IPS-15b (cell line): ENCODE measurements at regions not wholly inside any gene's neighbourhood (a gene's known extent, or its start where the extent isn't known, plus 50 kb on each side); places are given as distances from the start of the nearest gene placed in this dataset.

Experiments
- H3K27me3 ChIP-seq: one replicate; pipeline ENCODE4 v1.6.1; 2013; ENCODE audit warnings: low read length; ENCODE audit not compliant: control insufficient read depth, insufficient read depth
- H3K36me3 ChIP-seq: one replicate; pipeline ENCODE4 v1.6.1; 2013; ENCODE audit warnings: low read length; ENCODE audit not compliant: control insufficient read depth, insufficient read depth
- H3K4me1 ChIP-seq: one replicate; pipeline ENCODE4 v1.6.1; 2013; ENCODE audit warnings: mild to moderate bottlenecking, low read length; ENCODE audit not compliant: control insufficient read depth, insufficient read depth
- H3K4me3 ChIP-seq: one replicate; pipeline ENCODE4 v1.5.1; 2013; ENCODE audit warnings: low read depth, low read length
- H3K9ac ChIP-seq: one replicate; pipeline ENCODE4 v1.6.1; 2013; ENCODE audit warnings: low read depth, mild to moderate bottlenecking, low read length
- H3K9me3 ChIP-seq: one replicate; pipeline ENCODE4 v1.6.1; 2013; ENCODE audit warnings: mild to moderate bottlenecking, low read length; ENCODE audit not compliant: control insufficient read depth, insufficient read depth

DNA sequence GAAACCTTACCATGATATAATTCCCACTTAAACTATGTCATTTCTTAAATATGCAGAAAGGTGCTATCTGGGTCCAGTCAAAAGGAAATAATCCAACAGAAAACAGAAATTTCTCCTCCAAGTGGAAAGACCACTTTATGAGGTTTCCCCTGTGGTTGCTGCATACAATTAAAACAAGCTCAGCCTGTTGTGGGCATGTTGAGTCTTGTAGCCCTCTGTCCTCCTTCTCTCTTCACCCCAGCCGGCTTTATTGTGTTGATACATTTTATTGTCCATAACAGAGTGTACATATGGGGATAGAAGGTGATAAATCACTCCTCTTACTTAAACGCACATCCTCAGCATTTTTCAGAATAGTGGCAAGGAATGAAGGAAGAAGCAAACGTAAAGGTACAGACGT lies 126.0 kb upstream of the MTNR1B start:
- Histone ChIP-seq H3K4me3 (no peak overlapping the region), H3K36me3 (peaks cover 5% of the 10 kb centered on the region), H3K9me3 (no peaks in the 10 kb centered on the region), H3K27me3 (no peaks in the 10 kb centered on the region), H3K4me1 (peaks cover 5% of the 10 kb centered on the region), H3K9ac (no peak overlapping the region)

DNA sequence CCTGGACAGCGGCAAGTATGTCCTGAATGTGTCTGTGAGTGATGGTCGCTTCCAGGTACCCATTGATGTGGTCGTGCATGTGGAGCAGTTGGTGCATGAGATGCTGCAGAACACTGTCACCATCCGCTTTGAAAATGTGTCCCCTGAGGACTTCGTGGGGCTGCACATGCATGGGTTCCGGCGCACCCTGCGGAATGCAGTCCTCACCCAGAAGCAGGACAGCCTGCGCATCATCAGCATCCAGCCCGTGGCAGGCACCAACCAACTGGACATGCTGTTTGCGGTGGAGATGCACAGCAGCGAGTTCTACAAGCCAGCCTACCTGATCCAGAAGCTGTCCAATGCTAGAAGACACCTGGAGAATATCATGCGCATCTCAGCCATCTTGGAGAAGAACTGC lies 125.3 kb upstream of the MTNR1B start:
- Histone ChIP-seq H3K4me3 (no peak overlapping the region), H3K36me3 (peaks cover 5% of the 10 kb centered on the region)

GRCh38 chr11:92845390-92845789 lies 124.1 kb upstream of the MTNR1B start:
- H3K9ac ChIP-seq = no peak overlapping the region
- H3K36me3 ChIP-seq = peaks cover 10% of the 10 kb centered on the region
- H3K4me1 ChIP-seq = no peaks in the 10 kb centered on the region
- H3K4me3 ChIP-seq = no peak overlapping the region
- H3K27me3 ChIP-seq = no peaks in the 10 kb centered on the region
- H3K9me3 ChIP-seq = no peaks in the 10 kb centered on the region

More for the DNA sequence above, 125.3 kb upstream of the MTNR1B start:
- H3K9me3 ChIP-seq = no peaks in the 10 kb centered on the region
- H3K9ac ChIP-seq = no peak overlapping the region
- no peaks in the 10 kb centered on the region for H3K4me1 ChIP-seq
- H3K27me3 ChIP-seq = no peaks in the 10 kb centered on the region

- H3K9ac ChIP-seq = no peak overlapping the region
- H3K9me3 ChIP-seq = no peaks in the 10 kb centered on the region
- no peak overlapping the region for H3K4me3 ChIP-seq
- peaks cover 10% of the 10 kb centered on the region for H3K36me3 ChIP-seq
- no peaks in the 10 kb centered on the region for H3K4me1 ChIP-seq
- no peaks in the 10 kb centered on the region for H3K27me3 ChIP-seq
These were observed 123.6 kb upstream of the MTNR1B start for GRCh38 chr11:92845805-92846204.

DNA sequence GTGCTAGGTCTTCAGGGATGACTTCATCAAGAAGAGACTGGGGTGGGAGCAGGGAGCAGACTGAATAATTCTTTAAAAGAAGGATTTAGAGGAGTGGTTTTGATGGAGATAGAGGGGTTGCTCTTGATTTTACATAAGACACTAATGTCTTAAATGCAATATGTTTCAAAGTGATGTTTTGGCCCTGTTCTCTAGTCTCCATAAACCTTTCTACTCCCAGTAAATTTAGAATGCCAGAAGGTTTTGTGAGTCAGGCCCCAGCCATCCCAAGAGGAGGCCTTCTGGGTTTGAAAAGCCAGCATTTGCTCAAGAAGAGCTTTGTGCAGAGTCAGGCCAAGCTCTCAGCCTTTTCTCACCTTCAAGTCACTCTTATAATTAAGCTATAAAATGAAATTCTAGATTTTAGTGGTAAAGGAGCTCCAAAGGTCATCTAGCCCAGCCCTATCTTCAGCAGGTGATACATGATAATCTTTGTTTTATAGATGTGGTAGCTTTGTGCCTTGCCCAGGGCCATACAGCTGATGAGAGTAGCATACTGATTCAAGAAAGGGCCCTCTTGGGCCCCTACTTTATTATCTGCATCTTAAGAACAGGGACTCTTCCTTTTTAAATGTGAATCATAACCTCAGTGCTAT lies 122.8 kb upstream of the MTNR1B start:
- no peaks in the 10 kb centered on the region for H3K27me3 ChIP-seq
- H3K4me3 ChIP-seq = no peak overlapping the region
- no peaks in the 10 kb centered on the region for H3K4me1 ChIP-seq
- H3K36me3 ChIP-seq = peaks cover 10% of the 10 kb centered on the region
- no peak overlapping the region for H3K9ac ChIP-seq
- no peaks in the 10 kb centered on the region for H3K9me3 ChIP-seq

DNA sequence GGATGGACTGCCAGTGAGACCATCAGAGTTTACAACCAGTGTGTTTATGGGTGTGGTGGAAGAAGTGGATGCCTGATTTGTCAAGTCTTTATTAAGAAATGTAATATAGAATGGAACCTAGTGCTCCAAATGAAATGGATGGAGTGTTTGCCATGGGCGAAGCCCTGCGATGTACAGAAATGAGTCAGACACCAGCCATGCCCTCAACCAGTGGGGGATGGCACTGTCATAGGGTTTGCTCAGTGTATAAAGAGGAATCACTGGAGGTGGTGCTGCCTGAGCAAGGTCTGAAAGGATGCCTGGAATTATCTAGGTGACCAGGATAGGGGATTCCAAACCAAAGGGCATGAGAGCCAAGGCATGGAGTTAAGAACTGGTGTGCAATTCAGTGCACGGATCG lies 120.9 kb upstream of the MTNR1B start:
- Histone ChIP-seq H3K9ac (no peak overlapping the region), H3K4me1 (no peaks in the 10 kb centered on the region), H3K9me3 (no peaks in the 10 kb centered on the region), H3K4me3 (no peak overlapping the region), H3K36me3 (peaks cover 10% of the 10 kb centered on the region), H3K27me3 (no peaks in the 10 kb centered on the region)

DNA sequence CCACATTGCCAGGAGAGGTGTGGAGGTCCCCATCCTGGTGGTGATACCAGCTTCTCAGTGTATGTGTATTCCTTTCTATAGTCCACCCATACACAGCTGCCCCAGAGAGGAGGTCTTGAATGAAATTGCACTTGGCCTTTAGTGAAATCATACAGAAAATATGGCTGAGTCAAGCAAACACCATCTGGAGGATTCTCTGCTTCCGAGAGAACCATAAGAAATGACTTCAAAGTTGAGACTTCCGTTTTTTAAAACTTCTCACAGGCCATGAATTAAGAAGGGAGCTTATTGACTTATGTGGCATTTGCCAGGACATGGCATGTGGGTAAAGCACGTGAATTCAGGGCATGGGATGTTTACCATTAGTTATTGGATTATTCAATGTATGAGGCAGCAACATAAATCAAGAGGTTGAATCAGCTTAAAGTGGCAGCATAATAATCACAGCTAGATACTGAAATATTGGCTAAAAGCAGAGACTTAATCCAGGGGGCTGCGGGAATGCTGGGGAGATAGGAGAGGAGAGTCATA lies 119.1 kb upstream of the MTNR1B start:
- H3K4me3 ChIP-seq = no peak overlapping the region
- H3K27me3 ChIP-seq = no peaks in the 10 kb centered on the region
- no peaks in the 10 kb centered on the region for H3K9me3 ChIP-seq
- H3K9ac ChIP-seq = no peak overlapping the region
- peaks cover 5% of the 10 kb centered on the region for H3K36me3 ChIP-seq
- no peaks in the 10 kb centered on the region for H3K4me1 ChIP-seq

GRCh38 chr11:92852229-92852628 lies 117.2 kb upstream of the MTNR1B start:
- no peaks in the 10 kb centered on the region for H3K27me3 ChIP-seq
- no peak overlapping the region for H3K9ac ChIP-seq
- H3K4me1 ChIP-seq = no peaks in the 10 kb centered on the region
- H3K9me3 ChIP-seq = no peaks in the 10 kb centered on the region
- peaks cover 5% of the 10 kb centered on the region for H3K36me3 ChIP-seq
- no peak overlapping the region for H3K4me3 ChIP-seq

- no peaks in the 10 kb centered on the region for H3K4me1 ChIP-seq
- peaks cover 5% of the 10 kb centered on the region for H3K36me3 ChIP-seq
- H3K9ac ChIP-seq = no peak overlapping the region
- no peaks in the 10 kb centered on the region for H3K27me3 ChIP-seq
- H3K4me3 ChIP-seq = no peak overlapping the region
- no peaks in the 10 kb centered on the region for H3K9me3 ChIP-seq
These were observed 116.5 kb upstream of the MTNR1B start for GRCh38 chr11:92852946-92853345.

- no peak overlapping the region for H3K9ac ChIP-seq
- no peaks in the 10 kb centered on the region for H3K27me3 ChIP-seq
These were observed 115.3 kb upstream of the MTNR1B start for GRCh38 chr11:92854162-92854561.

GRCh38 chr11:92854952-92855351 lies 114.5 kb upstream of the MTNR1B start:
- Histone ChIP-seq H3K9ac (no peak overlapping the region), H3K4me3 (no peak overlapping the region), H3K9me3 (no peaks in the 10 kb centered on the region), H3K27me3 (no peaks in the 10 kb centered on the region), H3K4me1 (no peaks in the 10 kb centered on the region), H3K36me3 (no peaks in the 10 kb centered on the region)

More at GRCh38 chr11:92854162-92854561, 115.3 kb upstream of the MTNR1B start:
- Histone ChIP-seq H3K9me3 (no peaks in the 10 kb centered on the region), H3K4me3 (no peak overlapping the region), H3K36me3 (peaks cover 5% of the 10 kb centered on the region), H3K4me1 (no peaks in the 10 kb centered on the region)

DNA sequence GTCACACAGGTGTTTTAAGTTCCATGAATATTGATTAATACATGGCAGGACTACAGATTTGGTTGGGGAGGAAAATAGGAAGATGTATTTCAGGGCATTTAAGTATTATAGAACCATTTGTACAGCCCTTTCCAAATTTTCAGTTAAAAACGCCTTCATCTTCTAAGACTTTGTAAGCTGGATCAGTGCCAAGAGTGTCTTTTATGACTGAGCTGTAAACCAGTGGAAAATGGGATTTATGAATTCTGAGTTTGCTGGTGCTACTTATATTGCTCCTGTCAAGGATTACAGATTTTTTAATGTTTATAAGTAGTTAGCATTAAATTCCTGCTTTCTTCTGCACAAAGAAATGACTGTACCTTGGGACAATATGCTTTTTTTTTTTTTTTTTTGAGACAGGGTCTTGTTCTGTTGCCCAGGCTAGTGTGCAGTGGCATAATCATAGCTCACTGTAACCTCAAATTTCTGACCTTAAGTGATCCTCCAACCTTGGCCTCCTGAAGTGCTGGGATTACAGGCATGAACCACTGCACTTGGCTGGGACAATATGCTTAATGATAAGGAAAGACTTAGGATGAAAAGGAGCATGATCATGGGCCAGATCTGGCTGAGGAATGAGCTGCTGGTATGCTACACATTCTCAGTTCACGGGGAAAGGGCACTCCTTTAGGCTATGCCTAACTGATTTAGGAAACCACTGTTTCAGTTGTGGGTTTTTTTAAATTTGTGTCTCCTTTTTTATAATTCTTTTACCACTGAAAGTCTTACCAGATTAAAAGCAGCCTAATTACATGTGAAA lies 113.6 kb upstream of the MTNR1B start:
- Histone ChIP-seq H3K4me1 (no peaks in the 10 kb centered on the region), H3K4me3 (no peak overlapping the region), H3K27me3 (no peaks in the 10 kb centered on the region), H3K9me3 (no peaks in the 10 kb centered on the region), H3K9ac (no peak overlapping the region), H3K36me3 (no peaks in the 10 kb centered on the region)
